Prostate gland (tissue), 2 donors: ENCODE measurements at regions not wholly inside any gene's neighbourhood (a gene's known extent, or its start where the extent isn't known, plus 50 kb on each side); places are given as distances from the start of the nearest gene placed in this dataset.

Experiments
- DNase-seq: peaks from one replicate; pipeline ENCODE4 v3.0.0-alpha.2; 2019; ENCODE audit warnings: low spot score
- H3K27ac ChIP-seq, 2 donors: fragments of 200-600 bp; sonication (generic); 2 replicates each; pipeline ENCODE4 v1.5.1; 2017 to 2019
- H3K27me3 ChIP-seq: fragments of 200-600 bp; sonication (generic); replicated peaks from 2 replicates; pipeline ENCODE4 v1.5.1; 2019; ENCODE audit not compliant: insufficient read depth
- H3K36me3 ChIP-seq, 2 donors: fragments of 200-600 bp; sonication (generic); 1 replicate in 1 of 2; 2 replicates in 1 of 2; pipeline versions ENCODE4 v1.5.1 to v1.8.1; 2017 to 2019
- H3K4me1 ChIP-seq: fragments of 200-600 bp; sonication (generic); replicated peaks from 2 replicates; pipeline ENCODE4 v1.5.1; 2019
- H3K4me3 ChIP-seq, 2 donors: fragments of 200-600 bp; sonication (generic); 2 replicates each; pipeline ENCODE4 v1.5.1; 2017 to 2019
- H3K9me3 ChIP-seq: fragments of 200-600 bp; sonication (generic); 2 replicates; pipeline ENCODE4 v1.5.1; 2017
- POLR2A ChIP-seq: fragments of 450-650 bp; IDR thresholded peaks from one replicate; pipeline ENCODE4 v1.6.1; 2016; ENCODE audit warnings: antibody characterized with exemption, mild to moderate bottlenecking
- POLR2AphosphoS5 ChIP-seq: sonication (generic); formaldehyde crosslinking; IDR thresholded peaks from one replicate; pipeline ENCODE4 v1.6.1; 2017; ENCODE audit warnings: antibody characterized with exemption
- WGBS: methylation state at CpG from one replicate; pipeline ENCODE4 v1.1.5; 2018; 5-methylcytosine and 5-hydroxymethylcytosine counted together
- intact Hi-C: fragments of 100-400 bp; cut with DNase I; formaldehyde crosslinking; loops from one replicate; pipeline ENCODE4 v1.14.2; 2022
- TF ChIP-seq, protein P1 (sequence below), 4 experiments: fragments of 200-600 bp in 2 of 4; fragments of 450-650 bp in 2 of 4; sonication (generic) in 2 of 4; IDR thresholded peaks; 1 replicate in 3 of 4; 2 replicates in 1 of 4; pipeline ENCODE4 v1.5.1; 2016 to 2019; ENCODE audit warnings: antibody characterized with exemption in 4 of 4, mild to moderate bottlenecking in 2 of 4, moderate library complexity in 2 of 4

- Histone ChIP-seq H3K36me3 (no peaks in the 10 kb centered on the region), H3K9me3 (no peaks in the 10 kb centered on the region), H3K27ac (no peak overlapping the region), H3K27me3 (no peaks in the 10 kb centered on the region), H3K4me3 (no peak overlapping the region), H3K4me1 (no peaks in the 10 kb centered on the region)
- intact Hi-C loops, result no loop called here
- no peak for DNase-seq
- TF ChIP-seq, protein P1, sequence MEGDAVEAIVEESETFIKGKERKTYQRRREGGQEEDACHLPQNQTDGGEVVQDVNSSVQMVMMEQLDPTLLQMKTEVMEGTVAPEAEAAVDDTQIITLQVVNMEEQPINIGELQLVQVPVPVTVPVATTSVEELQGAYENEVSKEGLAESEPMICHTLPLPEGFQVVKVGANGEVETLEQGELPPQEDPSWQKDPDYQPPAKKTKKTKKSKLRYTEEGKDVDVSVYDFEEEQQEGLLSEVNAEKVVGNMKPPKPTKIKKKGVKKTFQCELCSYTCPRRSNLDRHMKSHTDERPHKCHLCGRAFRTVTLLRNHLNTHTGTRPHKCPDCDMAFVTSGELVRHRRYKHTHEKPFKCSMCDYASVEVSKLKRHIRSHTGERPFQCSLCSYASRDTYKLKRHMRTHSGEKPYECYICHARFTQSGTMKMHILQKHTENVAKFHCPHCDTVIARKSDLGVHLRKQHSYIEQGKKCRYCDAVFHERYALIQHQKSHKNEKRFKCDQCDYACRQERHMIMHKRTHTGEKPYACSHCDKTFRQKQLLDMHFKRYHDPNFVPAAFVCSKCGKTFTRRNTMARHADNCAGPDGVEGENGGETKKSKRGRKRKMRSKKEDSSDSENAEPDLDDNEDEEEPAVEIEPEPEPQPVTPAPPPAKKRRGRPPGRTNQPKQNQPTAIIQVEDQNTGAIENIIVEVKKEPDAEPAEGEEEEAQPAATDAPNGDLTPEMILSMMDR (IDR thresholded peaks at IDR 0.05), result no peak
- TF ChIP-seq POLR2A (no peak), POLR2AphosphoS5 (no peak)
Observed at GRCh38 chr9:87359264-87359663, 138.4 kb upstream of the DAPK1 start.

DNA sequence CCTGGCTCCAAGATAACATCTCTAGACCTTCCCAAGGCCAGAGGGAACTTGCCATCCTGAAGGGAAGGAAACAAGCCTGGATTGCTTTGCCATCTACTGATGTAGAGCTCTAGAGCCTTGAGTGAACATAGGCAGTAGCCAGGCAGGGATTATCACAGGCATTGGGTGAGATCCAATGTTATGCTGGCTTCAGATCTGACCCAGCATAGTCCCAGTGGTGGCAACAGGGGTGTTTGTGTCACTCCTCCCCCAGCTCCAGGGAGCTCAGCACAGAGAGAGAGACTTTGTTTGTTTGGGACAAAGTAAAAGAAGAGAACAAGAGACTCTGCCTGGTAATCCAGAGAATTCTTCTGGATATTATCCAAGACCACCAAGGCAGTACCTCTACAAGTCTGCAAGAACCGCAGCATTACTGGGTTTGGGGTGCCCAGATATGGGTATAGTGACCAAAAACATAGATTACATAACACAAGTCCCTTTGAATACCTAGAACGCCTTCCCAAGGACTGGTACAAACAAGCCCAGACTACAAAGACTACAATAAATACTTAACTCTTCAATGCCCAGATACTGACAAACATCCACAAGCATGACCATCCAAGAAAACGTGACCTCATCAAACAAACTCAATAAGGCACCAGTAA is 137.6 kb upstream of the DAPK1 start:
- Histone ChIP-seq H3K4me3 (no peak overlapping the region), H3K27ac (no peak overlapping the region), H3K4me1 (no peaks in the 10 kb centered on the region), H3K36me3 (no peaks in the 10 kb centered on the region), H3K27me3 (no peaks in the 10 kb centered on the region), H3K9me3 (no peaks in the 10 kb centered on the region)
- DNase-seq, result no peak
- 48% methylated on average over 3 of the region's 3 CpGs for WGBS
- intact Hi-C loops, result no loop called here
- TF ChIP-seq, protein P1 (IDR thresholded peaks at IDR 0.05), result no peak
- TF ChIP-seq POLR2AphosphoS5, result no peak
- no peak for TF ChIP-seq POLR2A

GRCh38 chr9:87370049-87370685 is 127.5 kb upstream of the DAPK1 start:
- H3K27me3 ChIP-seq, result no peaks in the 10 kb centered on the region
- H3K27ac ChIP-seq, result no peak overlapping the region
- 45% methylated on average over 9 of the region's 9 CpGs for WGBS
- H3K4me3 ChIP-seq, result no peak overlapping the region
- no peak for DNase-seq
- no peaks in the 10 kb centered on the region for H3K36me3 ChIP-seq
- TF ChIP-seq, protein P1 (IDR thresholded peaks at IDR 0.05), result no peak
- TF ChIP-seq POLR2AphosphoS5 (no peak), POLR2A (no peak)
- no peaks in the 10 kb centered on the region for H3K9me3 ChIP-seq
- no peaks in the 10 kb centered on the region for H3K4me1 ChIP-seq
- intact Hi-C loops, result no loop called here

GRCh38 chr9:87371795-87372355 is 125.8 kb upstream of the DAPK1 start:
- TF ChIP-seq, protein P1 (IDR thresholded peaks at IDR 0.05), result no peak
- TF ChIP-seq POLR2A (no peak), POLR2AphosphoS5 (no peak)
- Histone ChIP-seq H3K27me3 (no peaks in the 10 kb centered on the region), H3K9me3 (no peaks in the 10 kb centered on the region), H3K4me3 (no peak overlapping the region), H3K4me1 (no peaks in the 10 kb centered on the region), H3K27ac (no peak overlapping the region), H3K36me3 (no peaks in the 10 kb centered on the region)
- no peak for DNase-seq
- intact Hi-C loops, result no loop called here
- WGBS, result 96% methylated on average over 6 of the region's 6 CpGs
